Stimulated activated CD4-positive, alpha-beta T cell treated with anti-CD3 and anti-CD28 coated beads, Interleukin-12 subunit alpha, Interleukin-12 subunit beta, amount 100 ng/mL, for 24 hours (primary cell): ENCODE measurements at regions not wholly inside any gene's neighbourhood (a gene's known extent, or its start where the extent isn't known, plus 50 kb on each side); places are given as distances from the start of the nearest gene placed in this dataset.
"Not testable (repeated sequence)": the region's sequence is repeated elsewhere in the genome, so short reads cannot be mapped to it uniquely, and the experiment has no call there.

Source experiments
- DNase-seq, 2 experiments: peaks; one replicate each; pipeline ENCODE4 v3.0.0-alpha.2; 2020; ENCODE audit warnings: low read depth in 2 of 2

DNA sequence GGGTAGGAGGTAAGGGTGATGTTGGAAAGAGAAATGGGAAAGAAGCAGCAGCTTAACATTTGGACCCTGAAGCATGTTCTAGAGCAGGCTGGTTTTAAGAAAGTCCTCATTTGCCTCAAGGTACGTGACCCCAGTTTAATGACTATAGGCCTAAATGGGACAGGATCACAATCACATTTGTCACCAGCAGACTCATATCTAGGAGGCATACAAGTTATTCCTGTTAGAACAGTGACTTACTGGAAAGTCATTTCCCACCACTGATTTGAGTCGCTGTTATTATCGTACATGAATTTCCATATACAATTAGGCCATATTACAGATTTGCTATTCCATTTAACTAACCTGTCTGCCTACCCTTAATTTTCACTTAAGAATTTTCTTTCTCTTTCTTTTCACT, 326.1 kb downstream of the DAD1 start:
- no peak for DNase-seq

DNA sequence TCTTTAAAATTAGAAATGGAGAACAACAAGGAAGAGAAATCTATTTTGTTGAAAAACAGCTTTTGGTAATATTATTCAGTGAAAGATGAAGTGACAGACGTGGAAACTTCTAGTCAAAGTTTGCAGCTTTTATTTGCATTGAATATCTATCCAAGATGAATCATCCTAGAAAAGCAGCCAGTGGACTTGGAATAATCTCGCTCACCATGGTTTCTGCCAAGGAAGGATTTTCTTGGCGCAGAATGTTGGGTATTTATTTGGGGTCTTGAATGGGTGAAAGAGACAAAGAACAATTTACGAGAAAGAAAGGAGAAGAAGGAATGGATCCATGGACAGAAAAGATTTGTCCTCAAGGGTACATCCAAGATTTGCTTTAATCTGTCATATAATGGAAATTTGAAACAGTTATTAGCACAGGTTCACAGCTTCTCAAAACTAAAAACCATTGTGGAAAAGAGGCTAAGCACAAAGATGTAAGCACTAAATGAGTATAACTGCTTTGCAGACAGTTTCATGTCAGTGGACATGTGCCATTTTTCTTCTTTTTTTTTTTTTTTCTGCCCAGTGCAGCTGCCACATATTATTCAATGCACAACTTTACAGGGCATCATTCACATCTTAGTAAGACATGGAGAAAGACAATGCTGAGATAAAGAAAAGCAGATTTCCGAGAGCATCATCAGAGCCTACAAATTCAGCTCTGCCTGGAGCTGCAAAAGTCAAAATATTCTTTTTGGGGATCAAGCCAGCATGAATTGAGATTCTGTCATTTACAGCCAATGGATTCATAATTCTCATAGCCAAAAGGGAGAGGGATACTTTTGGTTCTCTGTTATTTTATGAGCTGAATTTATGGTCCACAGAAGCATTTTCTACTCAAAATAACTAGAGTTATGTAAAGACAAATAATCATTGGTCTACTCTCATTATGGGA, 333.7 kb downstream of the DAD1 start:
- no peak for DNase-seq

DNA sequence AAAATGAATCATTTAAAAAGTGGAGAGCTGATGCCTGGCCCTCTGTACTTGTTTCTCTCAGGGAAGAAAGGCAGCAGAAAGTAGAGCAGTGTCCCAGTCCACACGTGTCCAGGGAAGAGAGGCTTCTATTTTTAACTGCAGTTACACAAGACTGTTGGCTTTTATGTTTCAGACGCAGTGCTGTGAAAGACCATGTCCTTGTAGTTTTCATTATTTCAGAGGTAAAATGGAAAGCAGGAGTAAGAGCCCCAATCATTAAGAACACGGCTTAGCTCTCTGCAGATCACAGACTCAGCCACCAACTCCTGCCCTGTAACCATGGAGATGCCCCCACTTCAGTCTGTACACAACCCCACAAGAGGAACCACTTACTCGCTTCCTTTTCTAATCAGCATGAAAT, 336.3 kb downstream of the DAD1 start:
- no peak for DNase-seq

DNA sequence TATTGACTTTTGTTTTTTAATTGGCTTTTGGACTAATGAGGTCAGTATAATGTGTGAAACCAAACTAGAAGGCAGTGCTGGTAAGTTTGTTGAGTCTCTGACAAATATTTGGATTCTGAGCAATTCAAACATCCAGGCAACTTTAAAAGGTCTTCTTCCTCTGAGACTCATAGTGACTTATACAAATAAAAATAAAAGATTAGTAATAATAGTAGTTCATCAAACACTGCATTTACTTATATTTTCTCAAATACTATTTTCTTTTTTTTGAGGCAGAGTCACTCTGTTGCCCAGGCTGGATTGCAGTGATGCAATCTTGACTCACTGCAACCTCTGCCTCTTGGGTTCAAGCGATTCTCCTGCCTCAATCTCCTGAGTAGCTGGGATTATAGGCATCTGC, 337.9 kb downstream of the DAD1 start:
- no peak for DNase-seq

DNA sequence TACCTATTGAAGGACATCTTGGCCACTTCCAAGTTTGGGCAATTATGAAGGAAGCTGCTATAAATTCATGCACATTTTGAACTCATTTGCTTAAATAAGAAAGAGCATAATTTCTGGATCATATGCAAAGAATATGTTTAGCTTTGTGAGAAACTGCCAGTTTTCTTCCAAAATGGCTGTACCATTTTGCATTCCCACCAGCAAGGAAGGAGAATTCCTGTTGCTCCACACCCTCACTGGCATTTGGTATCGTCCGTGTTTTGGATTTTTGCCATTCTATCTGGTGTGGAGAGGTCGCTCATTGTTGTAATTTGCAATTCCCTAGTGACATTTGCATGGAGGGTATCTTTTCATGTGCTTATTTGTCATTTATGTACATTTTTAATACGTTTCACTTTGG, 339.3 kb downstream of the DAD1 start:
- DNase-seq, result no peak

DNA sequence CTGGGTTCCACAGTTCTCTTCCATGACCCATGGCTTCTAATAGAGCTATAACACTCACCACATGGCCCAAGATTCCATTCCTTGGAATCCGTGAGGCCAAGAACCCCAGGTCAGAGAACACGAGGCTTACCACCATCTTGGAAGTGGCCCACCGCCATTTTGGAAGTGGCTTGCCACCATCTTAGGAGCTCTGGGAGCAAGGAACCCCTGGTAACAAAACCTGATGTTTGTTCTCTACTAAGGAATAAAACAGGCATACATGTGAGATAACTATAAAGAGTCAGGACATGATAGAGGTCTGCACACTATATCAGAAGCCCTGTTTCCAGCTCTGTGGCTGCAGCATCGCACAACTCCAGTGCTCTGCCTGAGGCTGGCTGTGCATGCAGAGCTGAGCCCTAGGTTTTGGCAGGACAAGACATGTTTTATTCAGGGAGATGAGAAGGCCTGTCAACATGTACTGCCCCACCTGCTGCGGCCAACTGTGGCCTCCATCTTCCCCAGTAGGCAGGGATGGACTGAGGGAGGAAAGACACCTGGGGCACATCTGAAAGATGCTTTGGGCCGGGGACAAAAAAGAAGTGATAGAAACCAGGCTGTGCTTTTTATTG, 344.9 kb downstream of the DAD1 start:
- DNase-seq, result no peak

DNA sequence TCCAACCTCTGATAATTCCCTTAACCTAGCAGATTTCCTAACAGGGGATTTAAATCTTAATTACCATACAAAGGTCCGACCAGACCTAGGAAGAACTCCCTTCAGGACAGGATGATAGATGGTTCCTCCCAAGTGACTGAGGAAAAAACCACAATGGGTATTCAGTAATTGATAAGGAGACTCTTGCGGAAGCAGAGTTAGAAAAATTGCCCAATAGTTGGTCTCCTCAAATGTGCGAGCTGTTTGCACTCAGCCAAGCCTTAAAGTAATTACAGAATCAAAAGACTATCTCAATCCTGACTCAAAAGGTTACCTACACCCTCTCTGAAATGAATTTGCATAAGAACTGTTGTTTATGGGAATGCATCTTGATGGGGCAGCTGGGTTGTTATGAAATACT, 350.7 kb downstream of the DAD1 start:
- not testable (repeated sequence) for DNase-seq

DNA sequence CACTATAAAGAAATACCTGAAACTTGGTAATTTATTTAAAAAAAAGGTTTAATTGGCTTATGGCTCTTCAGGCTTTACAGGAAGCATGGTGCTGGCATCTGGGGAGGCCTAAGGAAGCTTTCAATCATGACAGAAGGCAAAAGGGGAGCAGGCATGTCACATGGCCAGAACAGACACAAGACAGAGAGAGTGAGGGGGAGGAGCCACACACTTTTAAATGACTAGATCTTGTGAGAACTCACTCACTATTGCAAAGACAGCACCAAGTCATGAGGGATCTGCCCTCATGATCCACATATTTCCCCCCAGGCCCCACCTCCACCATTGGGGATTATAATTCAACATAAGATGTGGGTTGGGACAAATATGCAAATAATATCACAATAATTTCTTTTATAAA, 355.6 kb downstream of the DAD1 start:
- DNase-seq, result no peak

DNA sequence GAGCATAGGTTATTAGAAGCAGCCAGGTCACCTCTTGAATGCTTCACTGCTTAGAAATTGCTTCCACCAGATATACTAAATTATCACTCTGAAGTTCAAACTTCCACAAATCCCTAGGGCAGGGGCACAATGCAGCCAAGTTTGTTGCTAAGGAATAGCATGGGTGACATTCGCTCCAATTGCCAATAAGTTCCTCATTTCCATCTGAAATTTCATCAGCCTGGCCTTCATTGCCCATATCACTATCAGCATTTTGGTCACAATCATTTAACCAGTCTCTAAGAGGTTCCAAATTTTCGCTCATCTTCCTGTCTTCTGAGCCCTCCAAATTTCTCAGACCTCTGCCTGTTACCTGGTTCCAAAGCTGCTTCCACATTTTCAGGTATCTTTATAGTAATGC, 356.1 kb downstream of the DAD1 start:
- DNase-seq, result no peak

DNA sequence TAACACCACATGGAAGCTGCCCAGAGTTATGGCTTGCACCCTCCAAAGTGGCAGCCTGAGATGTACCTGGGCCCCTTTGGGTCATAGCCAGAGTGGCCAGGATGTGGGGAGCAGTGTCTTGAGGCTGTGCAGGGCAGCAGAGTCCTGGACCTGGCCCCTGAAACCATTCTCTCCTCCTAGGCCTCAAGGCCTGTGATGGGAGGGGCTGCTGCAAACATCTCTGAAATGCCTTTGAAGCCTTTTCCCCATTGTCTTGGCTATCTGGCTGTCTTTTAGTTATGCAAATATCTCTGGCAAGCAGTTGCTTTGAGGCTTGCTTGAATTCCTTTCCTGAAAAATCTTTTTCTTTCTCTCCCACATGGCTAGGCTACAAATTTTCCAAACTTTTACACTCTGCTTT, 356.5 kb downstream of the DAD1 start:
- no peak for DNase-seq

DNA sequence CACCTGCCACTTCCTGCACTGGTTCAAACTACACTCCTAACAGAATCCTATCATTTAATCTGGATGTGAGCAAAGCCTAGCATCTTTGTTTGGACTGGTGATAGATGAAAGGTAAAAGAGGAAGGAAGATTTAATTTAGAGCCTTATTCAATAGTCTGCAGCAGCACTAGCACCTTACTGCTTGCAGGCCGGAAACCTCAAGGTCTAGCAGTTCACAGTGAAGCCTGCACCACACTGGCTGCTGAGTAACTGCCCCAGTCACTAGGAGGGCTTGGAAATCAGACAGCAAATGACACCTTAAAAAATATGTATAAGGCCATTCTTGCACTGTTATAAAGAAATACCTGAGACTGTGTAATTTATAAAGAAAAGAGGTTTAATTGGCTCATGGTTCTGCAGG, 358.0 kb downstream of the DAD1 start:
- no peak for DNase-seq

DNA sequence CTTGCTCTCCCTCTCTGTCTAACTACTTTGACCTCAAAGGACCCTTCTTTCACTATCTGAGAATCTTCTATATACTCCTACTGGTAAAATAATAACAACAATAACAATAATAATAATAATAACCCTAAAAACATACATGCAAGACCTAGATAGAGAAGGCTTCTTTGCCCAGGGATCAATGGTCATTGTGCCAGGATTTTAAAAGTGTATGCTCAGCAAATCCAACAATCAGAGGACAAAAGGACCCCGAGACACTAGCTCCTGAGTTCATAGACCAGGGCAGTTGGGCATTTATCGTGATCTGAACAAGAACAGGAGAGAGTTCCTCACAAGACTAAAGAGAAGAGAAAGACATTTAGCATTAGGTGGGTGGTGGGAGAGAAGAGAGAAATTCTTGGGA, 358.5 kb downstream of the DAD1 start:
- no peak for DNase-seq

DNA sequence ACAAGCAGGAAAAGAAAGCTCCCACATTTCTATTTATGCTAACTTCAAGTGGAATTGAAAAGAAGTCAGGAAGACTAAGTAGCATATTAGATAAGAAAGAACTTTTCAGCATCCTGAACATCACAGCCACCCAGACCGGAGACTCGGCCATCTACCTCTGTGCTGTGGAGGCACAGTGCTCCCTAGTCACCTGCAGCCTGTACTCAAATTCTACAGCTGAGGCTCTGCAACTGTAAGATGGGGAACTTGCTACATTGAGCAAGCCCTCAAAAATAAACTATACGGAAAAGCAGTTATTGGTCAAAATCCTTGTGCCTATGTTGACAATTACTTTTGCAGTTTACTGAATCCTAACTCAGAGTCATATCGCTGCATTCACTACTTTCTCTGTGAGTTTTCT, 361.9 kb downstream of the DAD1 start:
- DNase-seq, result no peak

DNA sequence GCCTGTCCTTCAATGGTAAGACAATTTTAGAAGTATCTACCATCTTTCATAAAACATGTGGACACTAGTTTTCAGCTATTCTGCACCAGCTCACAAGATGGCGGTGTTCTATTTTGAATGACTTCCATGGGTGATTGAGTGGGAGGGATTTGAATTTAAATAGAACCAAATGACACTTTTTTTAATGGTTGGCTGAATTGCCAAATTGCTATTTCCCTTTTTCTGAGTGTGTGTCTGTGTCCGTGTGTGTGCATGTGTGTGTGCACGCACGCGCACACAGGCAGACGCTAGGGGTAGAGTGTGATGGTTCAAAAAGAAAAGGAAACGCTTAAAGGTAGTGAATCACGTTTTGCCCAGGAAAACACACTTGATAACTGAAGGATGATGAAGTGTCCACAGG, 362.6 kb downstream of the DAD1 start:
- no peak for DNase-seq

DNA sequence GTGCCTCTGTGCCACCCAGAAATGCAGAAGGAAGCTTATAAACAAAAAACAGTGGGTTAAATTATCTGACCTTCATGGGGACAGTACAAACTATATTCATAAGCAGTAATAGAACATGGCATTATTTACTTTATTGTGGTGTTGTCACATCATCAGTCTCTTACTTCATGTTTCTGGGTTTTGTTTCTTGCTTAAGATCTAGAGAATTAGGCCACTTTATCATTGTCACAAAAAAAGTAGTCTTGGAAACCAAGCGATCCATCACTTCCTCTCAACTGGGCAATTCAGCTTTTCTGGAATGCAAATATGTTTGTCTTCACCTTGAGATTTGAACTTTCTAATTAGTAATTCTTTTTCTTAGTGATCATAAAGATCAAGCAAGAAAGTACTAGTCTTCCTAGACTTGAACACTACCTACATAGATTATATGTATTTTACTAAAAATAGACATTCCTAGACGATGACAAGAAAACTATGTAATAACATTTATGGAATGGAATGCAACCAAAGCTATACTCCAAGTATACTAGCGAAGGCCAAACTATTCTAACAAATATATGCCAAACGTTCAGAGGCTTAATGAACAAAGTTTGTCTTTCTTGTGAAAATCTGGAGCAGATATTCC, 363.4 kb downstream of the DAD1 start:
- no peak for DNase-seq

DNA sequence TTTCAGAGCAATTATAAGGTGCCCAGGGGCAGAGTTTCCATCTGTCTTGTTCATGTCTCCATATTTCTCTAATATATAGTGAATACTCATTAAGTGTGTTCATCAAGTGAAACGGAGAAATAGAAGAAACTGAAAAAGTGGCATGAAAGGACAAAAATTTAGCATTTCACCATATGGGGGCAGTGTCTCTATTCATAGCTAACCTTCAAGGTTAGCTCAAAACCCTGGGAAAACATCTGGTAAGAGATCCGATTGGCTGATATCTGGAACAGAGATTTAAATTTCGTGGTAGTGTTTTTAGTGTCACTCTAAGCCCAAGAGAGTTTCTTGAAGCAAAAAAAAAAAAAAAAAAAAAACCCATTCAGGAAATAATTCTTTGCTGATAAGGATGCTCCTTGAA, 367.5 kb downstream of the DAD1 start:
- no peak for DNase-seq

DNA sequence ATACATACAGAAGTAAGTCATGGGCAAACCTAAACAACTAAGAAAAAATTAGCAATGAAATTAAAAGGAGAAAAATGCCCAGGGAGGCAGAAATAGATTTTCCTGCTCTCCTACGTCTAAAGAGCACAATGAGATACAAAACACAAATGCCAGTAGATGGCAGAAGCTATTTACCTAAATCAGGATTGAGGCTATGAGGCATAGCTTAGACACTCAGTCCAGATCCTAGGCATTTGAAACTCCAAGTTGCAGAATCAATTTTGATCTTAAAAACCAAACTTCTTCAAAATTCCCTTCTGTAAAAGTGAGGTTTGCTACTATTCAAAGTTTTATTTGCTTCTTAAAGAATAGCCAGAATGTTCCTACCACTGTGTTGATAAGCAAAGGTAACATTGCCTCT, 368.6 kb downstream of the DAD1 start:
- DNase-seq, result no peak

DNA sequence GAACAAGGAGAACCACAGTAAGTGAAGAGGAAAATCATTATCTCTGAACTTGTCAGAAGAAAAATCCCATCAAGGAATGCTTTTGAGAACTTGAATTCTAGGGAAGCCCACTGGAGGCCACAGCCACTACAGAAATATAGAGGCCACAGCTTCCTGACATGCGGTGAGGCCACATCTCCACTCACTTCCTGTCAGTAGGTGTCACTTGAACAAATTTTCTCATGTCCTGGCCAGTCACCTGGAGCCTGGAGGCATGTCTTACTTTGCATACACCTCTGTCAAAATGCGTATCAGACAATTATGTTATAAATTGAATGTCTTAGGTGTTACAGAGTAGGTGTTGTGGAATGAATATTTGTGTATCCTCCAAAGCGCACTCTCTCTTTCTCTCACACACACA, 370.3 kb downstream of the DAD1 start:
- no peak for DNase-seq

DNA sequence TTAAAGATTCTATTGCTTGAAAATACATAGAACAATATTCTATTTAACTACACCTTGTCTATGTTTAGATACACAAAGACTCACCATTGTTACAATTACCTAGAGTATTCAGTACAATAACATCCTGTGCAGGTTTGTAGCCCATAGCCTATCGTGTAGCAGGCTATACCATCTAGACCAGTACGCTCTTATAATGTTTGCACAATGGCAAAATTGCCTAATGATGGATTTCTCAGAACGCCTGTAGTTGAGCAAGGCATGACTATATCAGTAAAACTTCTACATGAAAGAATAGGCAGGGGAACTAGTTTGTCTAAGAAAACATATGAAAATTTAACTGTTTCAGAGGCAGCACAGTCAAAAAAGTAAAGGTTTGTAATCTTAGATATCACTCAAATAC, 375.9 kb downstream of the DAD1 start:
- no peak for DNase-seq

DNA sequence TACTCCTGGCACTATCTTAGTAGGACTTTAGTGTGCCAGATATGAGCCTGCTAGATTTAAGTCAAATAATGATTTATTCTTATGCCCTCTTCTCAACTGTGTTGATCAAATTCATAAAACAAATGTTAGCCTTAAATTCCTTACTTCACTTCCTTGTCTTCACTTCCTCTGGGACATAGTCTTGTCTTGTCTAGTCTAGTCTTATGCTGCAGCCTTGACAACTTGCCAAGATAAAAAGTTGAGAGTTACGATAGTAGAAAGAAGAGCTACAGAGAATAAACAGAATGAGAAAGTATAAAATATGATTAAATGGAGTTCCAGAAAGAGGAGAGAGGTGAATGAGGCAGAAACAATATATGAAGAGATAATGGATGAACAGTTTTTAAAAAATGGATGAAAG, 378.1 kb downstream of the DAD1 start:
- no peak for DNase-seq

DNA sequence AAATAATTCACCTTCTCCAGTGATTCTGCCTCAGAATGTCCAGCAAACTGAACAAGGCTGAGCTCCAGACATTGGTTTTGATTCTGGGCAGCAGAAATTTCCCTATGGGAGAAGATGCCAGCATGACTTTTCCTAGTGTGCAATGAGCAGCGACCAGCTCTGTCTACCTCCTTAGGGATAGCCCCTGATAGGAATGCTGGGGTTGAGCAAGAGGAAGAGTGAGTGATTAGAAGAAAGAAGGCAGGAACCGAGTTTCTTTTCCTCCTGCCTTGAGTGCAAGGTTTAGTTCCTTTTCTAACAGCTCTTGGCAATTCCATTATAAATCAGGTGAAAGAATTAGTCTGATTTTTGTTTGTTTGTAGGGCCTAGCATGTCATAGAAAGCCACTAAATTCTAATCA, 379.0 kb downstream of the DAD1 start:
- no peak for DNase-seq

DNA sequence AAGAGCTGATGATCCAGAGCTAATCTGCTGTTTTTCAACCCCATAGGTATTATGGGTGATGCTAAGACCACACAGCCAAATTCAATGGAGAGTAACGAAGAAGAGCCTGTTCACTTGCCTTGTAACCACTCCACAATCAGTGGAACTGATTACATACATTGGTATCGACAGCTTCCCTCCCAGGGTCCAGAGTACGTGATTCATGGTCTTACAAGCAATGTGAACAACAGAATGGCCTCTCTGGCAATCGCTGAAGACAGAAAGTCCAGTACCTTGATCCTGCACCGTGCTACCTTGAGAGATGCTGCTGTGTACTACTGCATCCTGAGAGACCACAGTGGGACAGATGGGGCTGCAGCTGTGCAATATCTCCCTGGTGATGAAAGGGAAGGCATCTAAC, 386.0 kb downstream of the DAD1 start:
- DNase-seq, result no peak

DNA sequence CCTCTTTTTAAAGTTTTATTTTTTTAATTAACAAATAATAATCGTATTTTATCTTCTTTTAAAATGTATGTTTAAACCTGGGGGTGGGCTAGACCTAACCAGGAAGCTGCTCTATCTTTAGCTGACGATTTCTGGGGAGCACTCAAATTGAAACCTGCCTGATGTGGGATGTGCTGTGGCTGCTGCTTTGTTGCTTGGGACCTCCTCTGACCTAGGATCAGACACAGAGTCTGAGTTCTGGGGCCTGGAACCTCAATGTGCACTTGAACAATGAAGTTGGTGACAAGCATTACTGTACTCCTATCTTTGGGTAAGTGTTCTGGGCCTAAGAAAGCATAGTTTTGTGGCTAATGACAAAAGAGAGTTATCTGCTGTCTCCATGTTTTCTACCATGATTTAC, 386.7 kb downstream of the DAD1 start:
- DNase-seq, result no peak
